Gastroesophageal sphincter (tissue), 4 donors: ENCODE measurements at regions not wholly inside any gene's neighbourhood (a gene's known extent, or its start where the extent isn't known, plus 50 kb on each side); places are given as distances from the start of the nearest gene placed in this dataset.

Source experiments
- ATAC-seq: fragments of 150-250 bp; one replicate; pipeline ENCODE4 v1.9.1; 2016; ENCODE audit warnings: mild to moderate bottlenecking, moderate library complexity
- H3K27ac ChIP-seq, 4 donors: fragments of 200-600 bp; sonication (generic) in 3 of 4; 1 replicate in 3 of 4; 2 replicates in 1 of 4; pipeline ENCODE4 v1.5.1; 2016 to 2019
- H3K27me3 ChIP-seq: fragments of 200-600 bp; sonication (generic); one replicate; pipeline ENCODE4 v1.5.1; 2019
- H3K36me3 ChIP-seq, 2 donors: fragments of 200-600 bp; sonication (generic); one replicate each; pipeline ENCODE4 v1.5.1; 2019; ENCODE audit warnings: control low read depth in 1 of 2
- H3K4me1 ChIP-seq, 3 donors: fragments of 200-600 bp; sonication (generic); 1 replicate in 2 of 3; 2 replicates in 1 of 3; pipeline ENCODE4 v1.5.1; 2016 to 2019; ENCODE audit warnings: control low read depth in 2 of 3
- H3K4me3 ChIP-seq, 2 donors: fragments of 200-600 bp; sonication (generic); one replicate each; pipeline ENCODE4 v1.5.1; 2019; ENCODE audit warnings: mild to moderate bottlenecking in 1 of 2, moderate library complexity in 1 of 2
- H3K9me3 ChIP-seq, 3 donors: fragments of 200-600 bp; sonication (generic); one replicate each; pipeline ENCODE4 v1.5.1; 2017 to 2019; ENCODE audit warnings: control low read depth in 2 of 3
- EP300 ChIP-seq: sonication (generic); formaldehyde crosslinking; IDR thresholded peaks from one replicate; pipeline ENCODE4 v1.6.1; 2017; ENCODE audit warnings: antibody characterized with exemption, mild to moderate bottlenecking
- POLR2A ChIP-seq, 2 donors: fragments of 450-650 bp; IDR thresholded peaks; one replicate each; pipeline ENCODE4 v1.6.1; 2017; ENCODE audit warnings: antibody characterized with exemption in 2 of 2, mild to moderate bottlenecking in 2 of 2, moderate library complexity in 1 of 2
- POLR2AphosphoS5 ChIP-seq: sonication (generic); formaldehyde crosslinking; IDR thresholded peaks from one replicate; pipeline ENCODE4 v1.6.1; 2017; ENCODE audit warnings: antibody characterized with exemption
- whole genome bisulfite sequencing, 2 donors: methylation state at CpG; one replicate each; pipeline ENCODE4 v1.1.5; 2018; ENCODE audit warnings: low coverage in 1 of 2; 5-methylcytosine and 5-hydroxymethylcytosine counted together
- TF ChIP-seq, protein P1 (sequence below), 4 experiments: fragments of 200-600 bp in 2 of 4; fragments of 450-650 bp in 2 of 4; sonication (generic) in 1 of 4; IDR thresholded peaks; one replicate each; pipeline ENCODE4 v1.5.1; 2017 to 2019; ENCODE audit warnings: antibody characterized with exemption in 4 of 4, mild to moderate bottlenecking in 2 of 4, moderate library complexity in 2 of 4

DNA sequence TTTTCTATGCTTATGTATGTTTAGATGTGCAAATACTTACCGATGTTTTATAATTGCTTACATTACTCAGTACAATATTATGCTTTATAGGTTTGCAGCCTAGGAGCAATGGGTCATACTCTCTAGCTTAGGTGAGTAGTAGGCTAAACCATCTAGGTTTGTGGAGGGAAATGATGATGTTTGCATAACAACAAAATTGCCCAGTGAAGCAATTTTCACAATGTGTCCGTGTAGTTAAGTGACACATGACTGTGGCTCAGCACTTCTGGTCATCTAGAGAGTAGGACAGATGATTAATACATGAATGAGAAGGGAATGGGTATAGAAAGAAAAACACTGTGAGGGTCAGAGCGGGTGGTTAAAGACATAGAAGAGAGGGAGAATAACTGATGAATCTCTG is 2116.2 kb upstream of the PIK3C3 start:
- no peaks in the 10 kb centered on the region for H3K9me3 ChIP-seq
- TF ChIP-seq, protein P1, sequence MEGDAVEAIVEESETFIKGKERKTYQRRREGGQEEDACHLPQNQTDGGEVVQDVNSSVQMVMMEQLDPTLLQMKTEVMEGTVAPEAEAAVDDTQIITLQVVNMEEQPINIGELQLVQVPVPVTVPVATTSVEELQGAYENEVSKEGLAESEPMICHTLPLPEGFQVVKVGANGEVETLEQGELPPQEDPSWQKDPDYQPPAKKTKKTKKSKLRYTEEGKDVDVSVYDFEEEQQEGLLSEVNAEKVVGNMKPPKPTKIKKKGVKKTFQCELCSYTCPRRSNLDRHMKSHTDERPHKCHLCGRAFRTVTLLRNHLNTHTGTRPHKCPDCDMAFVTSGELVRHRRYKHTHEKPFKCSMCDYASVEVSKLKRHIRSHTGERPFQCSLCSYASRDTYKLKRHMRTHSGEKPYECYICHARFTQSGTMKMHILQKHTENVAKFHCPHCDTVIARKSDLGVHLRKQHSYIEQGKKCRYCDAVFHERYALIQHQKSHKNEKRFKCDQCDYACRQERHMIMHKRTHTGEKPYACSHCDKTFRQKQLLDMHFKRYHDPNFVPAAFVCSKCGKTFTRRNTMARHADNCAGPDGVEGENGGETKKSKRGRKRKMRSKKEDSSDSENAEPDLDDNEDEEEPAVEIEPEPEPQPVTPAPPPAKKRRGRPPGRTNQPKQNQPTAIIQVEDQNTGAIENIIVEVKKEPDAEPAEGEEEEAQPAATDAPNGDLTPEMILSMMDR (IDR thresholded peaks at IDR 0.05) = no peak
- no peak for TF ChIP-seq POLR2AphosphoS5
- TF ChIP-seq POLR2A (IDR thresholded peaks at IDR 0.05) = no peak
- TF ChIP-seq EP300 = no peak
- WGBS, 2 donors = 93 to 96% methylated on average over 3 of the region's 3 CpGs
- H3K27me3 ChIP-seq = no peaks in the 10 kb centered on the region
- no peaks in the 10 kb centered on the region for H3K36me3 ChIP-seq
- no peak overlapping the region for H3K27ac ChIP-seq
- peaks cover 0 to 18% (median 13%) of the 10 kb centered on the region in 3 donors for H3K4me1 ChIP-seq
- no peak for ATAC-seq
- H3K4me3 ChIP-seq = no peak overlapping the region

DNA sequence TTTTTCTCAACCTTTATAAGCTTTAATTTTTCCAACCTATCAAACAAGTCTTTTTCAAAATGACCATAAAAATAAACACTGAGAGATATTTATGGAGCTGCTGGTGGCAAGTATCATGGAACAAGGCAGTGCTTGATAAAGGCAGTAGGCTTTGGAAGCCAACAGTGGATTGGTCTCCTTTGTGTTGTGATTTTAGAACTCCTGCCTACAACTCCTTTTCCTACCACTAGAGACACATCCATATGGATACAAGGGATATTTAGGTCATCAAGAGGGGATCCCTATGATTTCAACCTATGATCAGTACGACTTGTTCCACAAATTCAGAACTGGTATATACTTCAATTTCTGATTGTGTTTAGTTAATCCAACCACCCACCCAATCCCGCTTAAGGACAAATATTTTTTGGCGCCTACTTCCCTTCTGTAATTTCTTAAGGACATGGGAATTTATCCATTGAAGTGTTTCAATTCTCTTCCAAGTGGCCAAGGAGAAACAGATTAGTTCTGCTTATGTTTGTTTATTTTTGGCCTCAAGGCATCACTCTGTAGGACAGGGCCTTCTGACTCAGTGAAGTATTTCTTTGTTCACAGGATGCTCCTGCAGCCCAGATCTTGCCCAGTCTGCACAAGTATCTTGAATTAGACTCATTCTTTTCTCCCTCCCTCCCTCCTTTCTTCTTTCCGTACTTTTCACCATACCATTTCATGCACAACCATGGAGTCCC is 2119.6 kb upstream of the PIK3C3 start:
- TF ChIP-seq POLR2AphosphoS5 (no peak), POLR2A (IDR thresholded peaks at IDR 0.05) (no peak), EP300 (no peak)
- TF ChIP-seq, protein P1 (IDR thresholded peaks at IDR 0.05) = no peak
- no peak overlapping the region for H3K4me3 ChIP-seq
- peaks cover 0 to 3% (median under 1%) of the 10 kb centered on the region in 3 donors for H3K4me1 ChIP-seq
- no peak overlapping the region for H3K27ac ChIP-seq
- no peak for ATAC-seq
- no peaks in the 10 kb centered on the region for H3K27me3 ChIP-seq
- no peaks in the 10 kb centered on the region for H3K9me3 ChIP-seq
- WGBS, 2 donors = 80% methylated on average over 3 to 4 of the region's 4 CpGs
- no peaks in the 10 kb centered on the region for H3K36me3 ChIP-seq

DNA sequence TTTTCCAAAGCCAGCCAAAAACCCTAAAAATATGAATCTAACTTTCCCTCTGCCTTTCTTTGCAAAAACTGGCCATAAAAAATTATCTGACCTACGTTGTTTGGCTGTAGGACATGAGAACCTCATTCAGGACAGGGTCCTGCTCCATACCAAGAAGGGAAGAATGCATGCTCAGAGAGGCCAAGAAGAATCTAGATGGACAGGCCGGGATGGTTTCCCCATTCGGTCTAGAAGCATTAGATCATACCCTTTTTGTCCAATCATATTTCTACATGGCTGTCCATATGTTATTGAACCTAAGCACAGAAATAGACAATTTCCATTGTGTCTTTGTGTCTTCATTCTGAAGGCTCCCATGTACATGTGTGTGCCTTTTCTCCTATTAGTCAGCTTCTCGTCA is 2120.4 kb upstream of the PIK3C3 start:
- TF ChIP-seq POLR2AphosphoS5 (no peak), EP300 (no peak), POLR2A (IDR thresholded peaks at IDR 0.05) (no peak)
- TF ChIP-seq, protein P1 (IDR thresholded peaks at IDR 0.05) = no peak
- Histone ChIP-seq H3K27ac (no peak overlapping the region), H3K36me3 (no peaks in the 10 kb centered on the region), H3K4me1 (no peaks in the 10 kb centered on the region), H3K27me3 (no peaks in the 10 kb centered on the region), H3K9me3 (no peaks in the 10 kb centered on the region), H3K4me3 (no peak overlapping the region)
- ATAC-seq = no peak
- WGBS, 2 donors = 95 to 96% methylated on average over 4 of the region's 4 CpGs

DNA sequence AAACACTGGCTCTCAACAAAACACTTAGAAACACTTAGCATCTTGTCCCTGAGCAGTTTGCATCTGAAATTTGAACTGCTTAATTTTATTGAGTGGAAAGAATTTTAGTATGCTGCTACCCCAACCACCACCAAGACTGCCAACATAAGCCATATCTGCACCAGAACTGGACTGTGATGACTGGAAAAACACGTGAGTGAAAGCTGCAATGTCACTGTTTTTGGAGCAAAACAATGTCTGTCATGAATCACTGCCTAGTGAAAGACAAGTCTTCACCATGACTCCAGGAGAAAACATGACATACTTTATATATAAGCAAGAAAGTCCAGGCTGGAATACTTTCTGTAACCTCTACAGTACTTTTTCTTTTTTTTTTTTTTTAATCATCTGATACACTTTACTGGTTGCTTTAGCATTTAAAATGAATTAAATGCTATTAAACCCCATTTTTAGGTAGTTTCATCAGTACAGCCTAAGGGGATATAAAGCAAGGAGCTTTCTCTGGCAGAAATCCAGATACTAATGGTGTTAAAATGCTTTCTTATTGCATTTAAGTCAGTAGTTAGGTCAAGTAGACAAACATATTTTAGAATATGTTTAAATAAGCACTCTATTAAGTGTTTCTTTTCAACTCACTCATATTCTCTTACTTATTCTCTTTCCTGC is 2129.4 kb upstream of the PIK3C3 start:
- H3K4me3 ChIP-seq = no peak overlapping the region
- no peak overlapping the region for H3K27ac ChIP-seq
- no peaks in the 10 kb centered on the region for H3K4me1 ChIP-seq
- H3K27me3 ChIP-seq = no peaks in the 10 kb centered on the region
- no peak for ATAC-seq
- WGBS, 2 donors = 33 to 40% methylated on average over 1 of the region's 1 CpG
- TF ChIP-seq POLR2A (IDR thresholded peaks at IDR 0.05) = no peak
- TF ChIP-seq POLR2AphosphoS5 = no peak
- TF ChIP-seq EP300 = no peak
- TF ChIP-seq, protein P1 (IDR thresholded peaks at IDR 0.05) = no peak
- no peaks in the 10 kb centered on the region for H3K36me3 ChIP-seq
- H3K9me3 ChIP-seq = no peaks in the 10 kb centered on the region

DNA sequence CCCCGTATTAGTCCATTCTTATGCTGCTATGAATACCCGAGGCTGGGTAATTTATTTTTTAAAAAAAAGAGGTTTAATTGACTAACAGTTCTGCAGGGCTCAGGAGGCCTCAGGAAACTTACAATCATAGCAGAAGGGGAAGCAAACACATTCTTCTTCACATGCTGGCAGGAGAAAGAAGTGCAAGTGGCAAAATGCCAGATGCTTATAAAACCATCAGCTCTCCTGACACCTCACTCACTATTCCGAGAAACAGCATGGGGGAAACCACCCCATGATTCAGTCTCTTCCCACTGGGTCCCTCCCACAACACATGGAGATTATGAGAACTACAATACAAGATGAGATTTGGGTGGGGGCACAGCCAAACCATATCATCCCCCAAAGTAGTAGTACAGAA is 2148.5 kb upstream of the PIK3C3 start:
- no peak for ATAC-seq
- Histone ChIP-seq H3K4me1 (no peaks in the 10 kb centered on the region), H3K4me3 (no peak overlapping the region), H3K9me3 (peaks cover 0 to 6% (median 0%) of the 10 kb centered on the region in 3 donors), H3K27ac (no peak overlapping the region), H3K27me3 (no peaks in the 10 kb centered on the region), H3K36me3 (no peaks in the 10 kb centered on the region)
- no peak for TF ChIP-seq EP300
- no peak for TF ChIP-seq POLR2A (IDR thresholded peaks at IDR 0.05)
- TF ChIP-seq, protein P1 (IDR thresholded peaks at IDR 0.05) = no peak
- TF ChIP-seq POLR2AphosphoS5 = no peak
- 48 to 51% methylated on average over 3 of the region's 3 CpGs for WGBS, 2 donors
